WTC11 (cell line): ENCODE measurements at regions not wholly inside any gene's neighbourhood (a gene's known extent, or its start where the extent isn't known, plus 50 kb on each side); places are given as distances from the start of the nearest gene placed in this dataset.

ENCODE experiments used
- ATAC-seq: fragments of 200-7000 bp; cut with Tn5 transposase; 2 replicates; pipeline ENCODE4 v1.10.0; 2021; ENCODE audit warnings: mild to moderate bottlenecking, moderate library complexity
- CTCF ChIA-PET: fragments of 300-600 bp; sonication (Branson Sonifier 250); formaldehyde crosslinking; loops from one replicate; lab custom pipeline; 2021; ENCODE audit warnings: antibody characterized with exemption; lab: Charles Lee
- POLR2A ChIA-PET: fragments of 350-600 bp; sonication (Branson Sonifier 250); formaldehyde crosslinking; loops from one replicate; lab custom pipeline; 2021; ENCODE audit warnings: antibody characterized with exemption; lab: Charles Lee
- DNase-seq: peaks from one replicate; pipeline ENCODE4 v3.0.0; 2021; ENCODE audit warnings: low spot score
- H3K27ac Mint-ChIP-seq: 2 replicates; pipeline ENCODE4 v1.8.0; 2021; ENCODE audit warnings: mixed read lengths
- H3K27me3 Mint-ChIP-seq: 2 replicates; pipeline ENCODE4 v1.8.0; 2021; ENCODE audit warnings: low read depth, mild to moderate bottlenecking, moderate library complexity, mixed read lengths
- H3K36me3 Mint-ChIP-seq: 2 replicates; pipeline ENCODE4 v1.8.0; 2021; ENCODE audit warnings: mixed read lengths
- H3K4me1 Mint-ChIP-seq: 2 replicates; pipeline ENCODE4 v1.8.0; 2022; ENCODE audit warnings: mixed read lengths
- H3K4me3 Mint-ChIP-seq: 2 replicates; pipeline ENCODE4 v1.8.0; 2021; ENCODE audit warnings: mild to moderate bottlenecking, moderate library complexity, mixed read lengths
- H3K9me3 Mint-ChIP-seq: 2 replicates; pipeline ENCODE4 v1.8.0; 2021; ENCODE audit warnings: mixed read lengths
- ATF1 ChIP-seq: sonication (generic); formaldehyde crosslinking; IDR thresholded peaks from 2 replicates; pipeline ENCODE4 v1.8.1; 2023; ENCODE audit warnings: mild to moderate bottlenecking, moderate library complexity, missing genetic modification reagents
- CREM ChIP-seq: sonication (generic); formaldehyde crosslinking; IDR thresholded peaks from 2 replicates; pipeline ENCODE4 v1.8.1; 2022; ENCODE audit warnings: mild to moderate bottlenecking, missing genetic modification reagents, moderate library complexity
- FOXK1 ChIP-seq: sonication (generic); formaldehyde crosslinking; IDR thresholded peaks from 2 replicates; pipeline ENCODE4 v1.8.0; 2022; ENCODE audit warnings: mild to moderate bottlenecking, moderate library complexity, missing genetic modification reagents
- GRHL2 ChIP-seq: fragments of 250-450 bp; sonication (Bioruptor Pico); IDR thresholded peaks from 2 replicates; pipeline ENCODE4 v1.8.0; 2022; ENCODE audit warnings: mild to moderate bottlenecking, moderate library complexity; ENCODE audit not compliant: insufficient replicate concordance, severe bottlenecking
- MYBL2 ChIP-seq: sonication (generic); formaldehyde crosslinking; IDR thresholded peaks from 2 replicates; pipeline ENCODE4 v1.8.1; 2023; ENCODE audit warnings: mild to moderate bottlenecking, moderate library complexity, missing genetic modification reagents
- NFYB ChIP-seq: sonication (generic); formaldehyde crosslinking; conservative IDR thresholded peaks from 2 replicates; pipeline ENCODE4 v1.8.0; 2022; ENCODE audit warnings: low read depth, missing genetic modification reagents
- NR1H2 ChIP-seq: sonication (generic); formaldehyde crosslinking; IDR thresholded peaks from 2 replicates; pipeline ENCODE4 v1.9.0; 2021; ENCODE audit warnings: mild to moderate bottlenecking, moderate library complexity, missing genetic modification reagents
- NR2C2 ChIP-seq: sonication (generic); formaldehyde crosslinking; IDR thresholded peaks from 2 replicates; pipeline ENCODE4 v1.8.0; 2022; ENCODE audit warnings: mild to moderate bottlenecking, missing genetic modification reagents
- SMAD4 ChIP-seq: sonication (generic); formaldehyde crosslinking; IDR thresholded peaks from 2 replicates; pipeline ENCODE4 v1.8.0; 2022; ENCODE audit warnings: mild to moderate bottlenecking, missing genetic modification reagents
- ZNF263 ChIP-seq: sonication (generic); formaldehyde crosslinking; IDR thresholded peaks from 2 replicates; pipeline ENCODE4 v1.8.1; 2022; ENCODE audit warnings: low read depth, mild to moderate bottlenecking, moderate library complexity, missing genetic modification reagents
- TF ChIP-seq, protein P1 (sequence below): sonication (generic); formaldehyde crosslinking; IDR thresholded peaks from 2 replicates; pipeline ENCODE4 v1.8.0; 2023; ENCODE audit warnings: missing genetic modification reagents, mild to moderate bottlenecking, borderline replicate concordance
- TF ChIP-seq, protein P2 (sequence below): sonication (generic); formaldehyde crosslinking; IDR thresholded peaks from 2 replicates; pipeline ENCODE4 v1.8.1; 2022; ENCODE audit warnings: low read depth, missing genetic modification reagents, borderline replicate concordance
- TF ChIP-seq, protein P3 (sequence below): sonication (generic); formaldehyde crosslinking; IDR thresholded peaks from 2 replicates; pipeline ENCODE4 v1.8.0; 2022; ENCODE audit warnings: mild to moderate bottlenecking, missing genetic modification reagents
- TF ChIP-seq, protein P4 (sequence below): sonication (generic); formaldehyde crosslinking; IDR thresholded peaks from 2 replicates; pipeline ENCODE4 v1.8.1; 2023; ENCODE audit warnings: mild to moderate bottlenecking, missing genetic modification reagents
- TF ChIP-seq, protein P5 (sequence below): sonication (generic); formaldehyde crosslinking; IDR thresholded peaks from 2 replicates; pipeline ENCODE4 v1.8.0; 2022; ENCODE audit warnings: mild to moderate bottlenecking, missing genetic modification reagents
- TF ChIP-seq, protein P6 (sequence below): sonication (generic); formaldehyde crosslinking; IDR thresholded peaks from 2 replicates; pipeline ENCODE4 v1.8.0; 2023; ENCODE audit warnings: missing genetic modification reagents
- TF ChIP-seq, protein P7 (sequence below): fragments of 250-450 bp; sonication (Bioruptor Pico); IDR thresholded peaks from 2 replicates; pipeline ENCODE4 v2.1.2; 2022; ENCODE audit warnings: mild to moderate bottlenecking, moderate library complexity

DNA sequence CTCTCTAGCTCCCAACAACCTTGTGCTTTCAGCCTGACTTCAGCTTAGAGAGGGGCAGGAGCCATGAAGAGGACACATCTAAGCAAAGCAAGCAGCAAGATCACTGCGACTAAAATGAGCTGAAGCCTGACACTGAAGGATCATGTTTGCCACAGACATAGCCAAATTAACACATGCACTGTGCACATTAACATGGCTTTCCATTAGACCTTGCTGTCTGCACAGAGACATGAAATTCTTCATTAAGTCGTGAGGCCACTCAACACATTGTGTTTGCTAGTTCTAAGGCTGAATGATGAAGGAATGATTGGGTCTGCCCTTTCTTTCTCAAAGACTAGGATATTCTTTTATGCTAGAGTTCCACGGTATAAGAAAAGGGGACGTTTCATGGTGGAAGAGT, 558.3 kb upstream of the PSMD7 start:
- TF ChIP-seq ATF1 (CRISPR knock-in tag), result no peak
- no peak for TF ChIP-seq GRHL2 (CRISPR knock-in tag)
- TF ChIP-seq, protein P1, sequence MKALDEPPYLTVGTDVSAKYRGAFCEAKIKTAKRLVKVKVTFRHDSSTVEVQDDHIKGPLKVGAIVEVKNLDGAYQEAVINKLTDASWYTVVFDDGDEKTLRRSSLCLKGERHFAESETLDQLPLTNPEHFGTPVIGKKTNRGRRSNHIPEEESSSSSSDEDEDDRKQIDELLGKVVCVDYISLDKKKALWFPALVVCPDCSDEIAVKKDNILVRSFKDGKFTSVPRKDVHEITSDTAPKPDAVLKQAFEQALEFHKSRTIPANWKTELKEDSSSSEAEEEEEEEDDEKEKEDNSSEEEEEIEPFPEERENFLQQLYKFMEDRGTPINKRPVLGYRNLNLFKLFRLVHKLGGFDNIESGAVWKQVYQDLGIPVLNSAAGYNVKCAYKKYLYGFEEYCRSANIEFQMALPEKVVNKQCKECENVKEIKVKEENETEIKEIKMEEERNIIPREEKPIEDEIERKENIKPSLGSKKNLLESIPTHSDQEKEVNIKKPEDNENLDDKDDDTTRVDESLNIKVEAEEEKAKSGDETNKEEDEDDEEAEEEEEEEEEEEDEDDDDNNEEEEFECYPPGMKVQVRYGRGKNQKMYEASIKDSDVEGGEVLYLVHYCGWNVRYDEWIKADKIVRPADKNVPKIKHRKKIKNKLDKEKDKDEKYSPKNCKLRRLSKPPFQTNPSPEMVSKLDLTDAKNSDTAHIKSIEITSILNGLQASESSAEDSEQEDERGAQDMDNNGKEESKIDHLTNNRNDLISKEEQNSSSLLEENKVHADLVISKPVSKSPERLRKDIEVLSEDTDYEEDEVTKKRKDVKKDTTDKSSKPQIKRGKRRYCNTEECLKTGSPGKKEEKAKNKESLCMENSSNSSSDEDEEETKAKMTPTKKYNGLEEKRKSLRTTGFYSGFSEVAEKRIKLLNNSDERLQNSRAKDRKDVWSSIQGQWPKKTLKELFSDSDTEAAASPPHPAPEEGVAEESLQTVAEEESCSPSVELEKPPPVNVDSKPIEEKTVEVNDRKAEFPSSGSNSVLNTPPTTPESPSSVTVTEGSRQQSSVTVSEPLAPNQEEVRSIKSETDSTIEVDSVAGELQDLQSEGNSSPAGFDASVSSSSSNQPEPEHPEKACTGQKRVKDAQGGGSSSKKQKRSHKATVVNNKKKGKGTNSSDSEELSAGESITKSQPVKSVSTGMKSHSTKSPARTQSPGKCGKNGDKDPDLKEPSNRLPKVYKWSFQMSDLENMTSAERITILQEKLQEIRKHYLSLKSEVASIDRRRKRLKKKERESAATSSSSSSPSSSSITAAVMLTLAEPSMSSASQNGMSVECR (CRISPR knock-in tag), result no peak
- TF ChIP-seq, protein P2, sequence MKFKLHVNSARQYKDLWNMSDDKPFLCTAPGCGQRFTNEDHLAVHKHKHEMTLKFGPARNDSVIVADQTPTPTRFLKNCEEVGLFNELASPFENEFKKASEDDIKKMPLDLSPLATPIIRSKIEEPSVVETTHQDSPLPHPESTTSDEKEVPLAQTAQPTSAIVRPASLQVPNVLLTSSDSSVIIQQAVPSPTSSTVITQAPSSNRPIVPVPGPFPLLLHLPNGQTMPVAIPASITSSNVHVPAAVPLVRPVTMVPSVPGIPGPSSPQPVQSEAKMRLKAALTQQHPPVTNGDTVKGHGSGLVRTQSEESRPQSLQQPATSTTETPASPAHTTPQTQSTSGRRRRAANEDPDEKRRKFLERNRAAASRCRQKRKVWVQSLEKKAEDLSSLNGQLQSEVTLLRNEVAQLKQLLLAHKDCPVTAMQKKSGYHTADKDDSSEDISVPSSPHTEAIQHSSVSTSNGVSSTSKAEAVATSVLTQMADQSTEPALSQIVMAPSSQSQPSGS, result no peak
- no peak for TF ChIP-seq CREM (CRISPR knock-in tag)
- TF ChIP-seq ZNF263 (CRISPR knock-in tag), result no peak
- no peak for TF ChIP-seq SMAD4 (CRISPR knock-in tag)
- TF ChIP-seq MYBL2 (CRISPR knock-in tag), result no peak
- no peak for TF ChIP-seq NFYB
- no peak for TF ChIP-seq NR1H2 (CRISPR knock-in tag)
- TF ChIP-seq, protein P3, sequence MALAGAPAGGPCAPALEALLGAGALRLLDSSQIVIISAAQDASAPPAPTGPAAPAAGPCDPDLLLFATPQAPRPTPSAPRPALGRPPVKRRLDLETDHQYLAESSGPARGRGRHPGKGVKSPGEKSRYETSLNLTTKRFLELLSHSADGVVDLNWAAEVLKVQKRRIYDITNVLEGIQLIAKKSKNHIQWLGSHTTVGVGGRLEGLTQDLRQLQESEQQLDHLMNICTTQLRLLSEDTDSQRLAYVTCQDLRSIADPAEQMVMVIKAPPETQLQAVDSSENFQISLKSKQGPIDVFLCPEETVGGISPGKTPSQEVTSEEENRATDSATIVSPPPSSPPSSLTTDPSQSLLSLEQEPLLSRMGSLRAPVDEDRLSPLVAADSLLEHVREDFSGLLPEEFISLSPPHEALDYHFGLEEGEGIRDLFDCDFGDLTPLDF (CRISPR knock-in tag), result no peak
- TF ChIP-seq, protein P4, sequence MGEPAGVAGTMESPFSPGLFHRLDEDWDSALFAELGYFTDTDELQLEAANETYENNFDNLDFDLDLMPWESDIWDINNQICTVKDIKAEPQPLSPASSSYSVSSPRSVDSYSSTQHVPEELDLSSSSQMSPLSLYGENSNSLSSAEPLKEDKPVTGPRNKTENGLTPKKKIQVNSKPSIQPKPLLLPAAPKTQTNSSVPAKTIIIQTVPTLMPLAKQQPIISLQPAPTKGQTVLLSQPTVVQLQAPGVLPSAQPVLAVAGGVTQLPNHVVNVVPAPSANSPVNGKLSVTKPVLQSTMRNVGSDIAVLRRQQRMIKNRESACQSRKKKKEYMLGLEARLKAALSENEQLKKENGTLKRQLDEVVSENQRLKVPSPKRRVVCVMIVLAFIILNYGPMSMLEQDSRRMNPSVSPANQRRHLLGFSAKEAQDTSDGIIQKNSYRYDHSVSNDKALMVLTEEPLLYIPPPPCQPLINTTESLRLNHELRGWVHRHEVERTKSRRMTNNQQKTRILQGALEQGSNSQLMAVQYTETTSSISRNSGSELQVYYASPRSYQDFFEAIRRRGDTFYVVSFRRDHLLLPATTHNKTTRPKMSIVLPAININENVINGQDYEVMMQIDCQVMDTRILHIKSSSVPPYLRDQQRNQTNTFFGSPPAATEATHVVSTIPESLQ (CRISPR knock-in tag), result no peak
- TF ChIP-seq, protein P5, sequence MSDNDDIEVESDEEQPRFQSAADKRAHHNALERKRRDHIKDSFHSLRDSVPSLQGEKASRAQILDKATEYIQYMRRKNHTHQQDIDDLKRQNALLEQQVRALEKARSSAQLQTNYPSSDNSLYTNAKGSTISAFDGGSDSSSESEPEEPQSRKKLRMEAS (CRISPR knock-in tag), result no peak
- no peak for TF ChIP-seq NR2C2 (CRISPR knock-in tag)
- TF ChIP-seq, protein P6, sequence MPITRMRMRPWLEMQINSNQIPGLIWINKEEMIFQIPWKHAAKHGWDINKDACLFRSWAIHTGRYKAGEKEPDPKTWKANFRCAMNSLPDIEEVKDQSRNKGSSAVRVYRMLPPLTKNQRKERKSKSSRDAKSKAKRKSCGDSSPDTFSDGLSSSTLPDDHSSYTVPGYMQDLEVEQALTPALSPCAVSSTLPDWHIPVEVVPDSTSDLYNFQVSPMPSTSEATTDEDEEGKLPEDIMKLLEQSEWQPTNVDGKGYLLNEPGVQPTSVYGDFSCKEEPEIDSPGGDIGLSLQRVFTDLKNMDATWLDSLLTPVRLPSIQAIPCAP, result no peak
- Mint-ChIP-seq H3K27ac (no peak overlapping the region), H3K27me3 (no peaks in the 10 kb centered on the region), H3K9me3 (peaks cover 53% of the 10 kb centered on the region), H3K4me1 (no peaks in the 10 kb centered on the region), H3K4me3 (no peak overlapping the region), H3K36me3 (peaks cover 25% of the 10 kb centered on the region)
- POLR2A ChIA-PET, result no interaction called here
- CTCF ChIA-PET, result no interaction called here
- no peak for ATAC-seq
- no peak for DNase-seq

DNA sequence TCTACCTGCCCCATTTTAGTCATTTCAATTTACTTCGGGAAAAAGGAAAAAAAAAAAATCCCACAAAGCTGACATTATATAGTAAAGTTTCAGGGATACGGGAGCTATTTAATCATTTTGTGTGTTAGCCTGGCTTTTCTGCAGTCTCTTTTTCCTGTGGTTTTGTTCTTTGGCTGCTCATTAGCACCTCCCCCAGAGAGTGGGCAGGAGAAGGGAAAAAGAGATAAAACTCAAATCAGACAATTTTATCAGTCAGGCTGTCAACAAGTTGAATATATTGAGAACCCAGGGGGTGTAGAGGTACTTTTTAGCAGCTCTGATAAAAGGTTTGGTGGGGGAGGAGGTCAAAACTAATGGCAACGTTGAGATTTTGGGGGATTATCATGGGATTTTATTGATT, 559.0 kb upstream of the PSMD7 start:
- H3K9me3 Mint-ChIP-seq, result peaks cover 57% of the 10 kb centered on the region
- no peak overlapping the region for H3K27ac Mint-ChIP-seq
- DNase-seq (no peak), ATAC-seq (no peak)
- no peaks in the 10 kb centered on the region for H3K4me1 Mint-ChIP-seq
- CTCF ChIA-PET, result interaction anchor here (0.7 kb wide), 2 partner anchors 24 to 139 kb away, joined by 3 read pairs; no protein-coding TSS in a partner anchor
- H3K4me3 Mint-ChIP-seq, result no peak overlapping the region
- H3K36me3 Mint-ChIP-seq, result peaks cover 28% of the 10 kb centered on the region
- TF ChIP-seq FOXK1 (CRISPR knock-in tag), result no peak
- TF ChIP-seq, protein P7, sequence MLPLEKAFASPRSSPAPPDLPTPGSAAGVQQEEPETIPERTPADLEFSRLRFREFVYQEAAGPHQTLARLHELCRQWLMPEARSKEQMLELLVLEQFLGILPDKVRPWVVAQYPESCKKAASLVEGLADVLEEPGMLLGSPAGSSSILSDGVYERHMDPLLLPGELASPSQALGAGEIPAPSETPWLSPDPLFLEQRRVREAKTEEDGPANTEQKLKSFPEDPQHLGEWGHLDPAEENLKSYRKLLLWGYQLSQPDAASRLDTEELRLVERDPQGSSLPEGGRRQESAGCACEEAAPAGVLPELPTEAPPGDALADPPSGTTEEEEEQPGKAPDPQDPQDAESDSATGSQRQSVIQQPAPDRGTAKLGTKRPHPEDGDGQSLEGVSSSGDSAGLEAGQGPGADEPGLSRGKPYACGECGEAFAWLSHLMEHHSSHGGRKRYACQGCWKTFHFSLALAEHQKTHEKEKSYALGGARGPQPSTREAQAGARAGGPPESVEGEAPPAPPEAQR (CRISPR knock-in tag), result no peak
- POLR2A ChIA-PET, result no interaction called here
- no peaks in the 10 kb centered on the region for H3K27me3 Mint-ChIP-seq
